NT2/D1 (cell line): ENCODE measurements at regions not wholly inside any gene's neighbourhood (a gene's known extent, or its start where the extent isn't known, plus 50 kb on each side); places are given as distances from the start of the nearest gene placed in this dataset.

ENCODE experiments used
- DNase-seq: peaks from one replicate; pipeline ENCODE4 v3.0.0-alpha.2; 2011; ENCODE audit warnings: low read depth, low spot score
- H3K27me3 ChIP-seq: 2 replicates; pipeline ENCODE4 v1.6.0; 2011; ENCODE audit warnings: mild to moderate bottlenecking; ENCODE audit not compliant: insufficient read length, insufficient read depth
- H3K36me3 ChIP-seq: 2 replicates; pipeline ENCODE4 v1.6.1; 2011; ENCODE audit warnings: mild to moderate bottlenecking, low read length, mixed read lengths; ENCODE audit not compliant: insufficient read depth, insufficient read length
- H3K4me1 ChIP-seq: 2 replicates; pipeline ENCODE4 v1.5.1; 2011; ENCODE audit not compliant: insufficient read depth, insufficient read length
- H3K4me3 ChIP-seq: 2 replicates; pipeline ENCODE4 v1.5.1; 2011; ENCODE audit warnings: low read depth; ENCODE audit not compliant: insufficient read length
- H3K9ac ChIP-seq: 2 replicates; pipeline ENCODE4 v1.6.0; 2011; ENCODE audit warnings: low read depth; ENCODE audit not compliant: insufficient read length
- H3K9me3 ChIP-seq: 2 replicates; pipeline ENCODE4 v1.5.1; 2011; ENCODE audit warnings: mild to moderate bottlenecking, low read length; ENCODE audit not compliant: insufficient read depth
- SUZ12 ChIP-seq: IDR thresholded peaks from 2 replicates; pipeline ENCODE4 v1.6.1; 2011; ENCODE audit not compliant: insufficient read length, insufficient read depth; ENCODE audit errors: extremely low read depth
- YY1 ChIP-seq: IDR thresholded peaks from 2 replicates; pipeline ENCODE4 v1.6.1; 2011; ENCODE audit not compliant: insufficient read length, insufficient read depth
- ZNF274 ChIP-seq: IDR thresholded peaks from 2 replicates; pipeline ENCODE4 v1.6.1; 2011; ENCODE audit warnings: mild to moderate bottlenecking, low read depth, low read length

GRCh38 chr6:113161018-113161315 is 696.2 kb upstream of the MARCKS start:
- TF ChIP-seq ZNF274, result no peak
- TF ChIP-seq SUZ12, result no peak
- no peak for TF ChIP-seq YY1
- Histone ChIP-seq H3K27me3 (no peaks in the 10 kb centered on the region), H3K9ac (no peak overlapping the region), H3K9me3 (no peaks in the 10 kb centered on the region), H3K36me3 (no peaks in the 10 kb centered on the region), H3K4me3 (no peak overlapping the region), H3K4me1 (no peaks in the 10 kb centered on the region)
- DNase-seq, result no peak

GRCh38 chr6:113162739-113163138 is 694.4 kb upstream of the MARCKS start:
- Histone ChIP-seq H3K27me3 (no peaks in the 10 kb centered on the region), H3K4me1 (no peaks in the 10 kb centered on the region), H3K9me3 (no peaks in the 10 kb centered on the region), H3K4me3 (no peak overlapping the region), H3K9ac (no peak overlapping the region), H3K36me3 (no peaks in the 10 kb centered on the region)
- TF ChIP-seq YY1 (no peak), ZNF274 (no peak)
- DNase-seq, result no peak

- Histone ChIP-seq H3K27me3 (no peaks in the 10 kb centered on the region), H3K9me3 (peaks cover 5% of the 10 kb centered on the region; the same call in 1 of the 2 replicates), H3K9ac (no peak overlapping the region), H3K4me3 (no peak overlapping the region), H3K4me1 (no peaks in the 10 kb centered on the region), H3K36me3 (no peaks in the 10 kb centered on the region)
- DNase-seq, result no peak
- TF ChIP-seq SUZ12 (no peak), ZNF274 (no peak), YY1 (no peak)
These were observed 689.1 kb upstream of the MARCKS start for GRCh38 chr6:113168057-113168456.

- DNase-seq, result no peak
- Histone ChIP-seq H3K36me3 (no peaks in the 10 kb centered on the region), H3K27me3 (no peaks in the 10 kb centered on the region), H3K9ac (no peak overlapping the region), H3K9me3 (peaks cover 5% of the 10 kb centered on the region; the same call in 1 of the 2 replicates), H3K4me1 (no peaks in the 10 kb centered on the region), H3K4me3 (no peak overlapping the region)
- no peak for TF ChIP-seq YY1
- no peak for TF ChIP-seq SUZ12
- TF ChIP-seq ZNF274, result no peak
These were observed 687.7 kb upstream of the MARCKS start for GRCh38 chr6:113169484-113169883.

- Histone ChIP-seq H3K9ac (no peak overlapping the region), H3K36me3 (no peaks in the 10 kb centered on the region), H3K4me1 (no peaks in the 10 kb centered on the region), H3K9me3 (peaks cover 5% of the 10 kb centered on the region; the same call in 1 of the 2 replicates), H3K4me3 (no peak overlapping the region), H3K27me3 (no peaks in the 10 kb centered on the region)
- no peak for DNase-seq
- TF ChIP-seq ZNF274 (no peak), YY1 (no peak), SUZ12 (no peak)
These were observed 686.7 kb upstream of the MARCKS start for GRCh38 chr6:113170454-113170853.

- Histone ChIP-seq H3K4me3 (no peak overlapping the region), H3K4me1 (no peaks in the 10 kb centered on the region), H3K9ac (no peak overlapping the region), H3K27me3 (no peaks in the 10 kb centered on the region), H3K36me3 (no peaks in the 10 kb centered on the region), H3K9me3 (peaks cover 5% of the 10 kb centered on the region; the same call in 1 of the 2 replicates)
- TF ChIP-seq SUZ12, result no peak
- TF ChIP-seq ZNF274, result no peak
- TF ChIP-seq YY1, result no peak
- no peak for DNase-seq
These were observed 685.3 kb upstream of the MARCKS start for GRCh38 chr6:113171882-113172281.

- H3K4me1 ChIP-seq, result no peaks in the 10 kb centered on the region
- DNase-seq, result no peak
- TF ChIP-seq SUZ12 (no peak), YY1 (no peak), ZNF274 (no peak)
These were observed 684.6 kb upstream of the MARCKS start for GRCh38 chr6:113172531-113172966.

GRCh38 chr6:113178349-113178748 is 678.8 kb upstream of the MARCKS start:
- no peaks in the 10 kb centered on the region for H3K4me1 ChIP-seq
- H3K9ac ChIP-seq, result no peak overlapping the region
- H3K9me3 ChIP-seq, result no peaks in the 10 kb centered on the region
- no peak overlapping the region for H3K4me3 ChIP-seq
- no peaks in the 10 kb centered on the region for H3K36me3 ChIP-seq
- no peaks in the 10 kb centered on the region for H3K27me3 ChIP-seq
- DNase-seq, result no peak
- TF ChIP-seq YY1 (no peak), SUZ12 (no peak), ZNF274 (no peak)

More at GRCh38 chr6:113172531-113172966, 684.6 kb upstream of the MARCKS start:
- no peak overlapping the region for H3K9ac ChIP-seq
- peaks cover 5% of the 10 kb centered on the region; the same call in 1 of the 2 replicates for H3K9me3 ChIP-seq
- no peak overlapping the region for H3K4me3 ChIP-seq
- H3K27me3 ChIP-seq, result no peaks in the 10 kb centered on the region
- no peaks in the 10 kb centered on the region for H3K36me3 ChIP-seq
